DMS153 treated with DMSO at 0.1 percent for 48 hours (cell line): ENCODE measurements at regions not wholly inside any gene's neighbourhood (a gene's known extent, or its start where the extent isn't known, plus 50 kb on each side); places are given as distances from the start of the nearest gene placed in this dataset.

Experiments used
- DNase-seq: peaks from one replicate; lab custom pipeline; 2025; ENCODE audit not compliant: unreplicated experiment; lab: John Stamatoyannopoulos, UW

GRCh38 chr13:70908795-70909194 is 800.5 kb upstream of the KLHL1 start:
- DNase-seq = no peak

- DNase-seq = no peak
These were observed 796.8 kb upstream of the KLHL1 start for GRCh38 chr13:70905035-70905434.

- no peak for DNase-seq
These were observed 787.9 kb upstream of the KLHL1 start for GRCh38 chr13:70896136-70896535.

- no peak for DNase-seq
These were observed 787.3 kb upstream of the KLHL1 start for GRCh38 chr13:70895599-70895998.

- no peak for DNase-seq
These were observed 786.0 kb upstream of the KLHL1 start for GRCh38 chr13:70894258-70894657.

GRCh38 chr13:70893832-70894231 is 785.6 kb upstream of the KLHL1 start:
- DNase-seq = no peak

- no peak for DNase-seq
These were observed 782.0 kb upstream of the KLHL1 start for GRCh38 chr13:70890289-70890688.

GRCh38 chr13:70889163-70889562 is 780.9 kb upstream of the KLHL1 start:
- DNase-seq = no peak

- no peak for DNase-seq
These were observed 775.9 kb upstream of the KLHL1 start for GRCh38 chr13:70884196-70884595.

- DNase-seq = no peak
These were observed 766.4 kb upstream of the KLHL1 start for GRCh38 chr13:70874636-70875035.

- no peak for DNase-seq
These were observed 756.5 kb upstream of the KLHL1 start for GRCh38 chr13:70864731-70865130.

- peak; percentile 85 for DNase-seq
These were observed 748.5 kb upstream of the KLHL1 start for GRCh38 chr13:70856711-70857110.

- DNase-seq = no peak
These were observed 747.8 kb upstream of the KLHL1 start for GRCh38 chr13:70856025-70856424.

GRCh38 chr13:70849222-70849621 is 741.0 kb upstream of the KLHL1 start:
- DNase-seq = no peak

GRCh38 chr13:70844391-70845108 is 736.3 kb upstream of the KLHL1 start:
- no peak for DNase-seq

- DNase-seq = no peak
These were observed 733.9 kb upstream of the KLHL1 start for GRCh38 chr13:70842062-70842644.

GRCh38 chr13:70841240-70842061 is 733.2 kb upstream of the KLHL1 start:
- DNase-seq = no peak

GRCh38 chr13:70835371-70835770 is 727.1 kb upstream of the KLHL1 start:
- no peak for DNase-seq

- DNase-seq = no peak
These were observed 721.5 kb upstream of the KLHL1 start for GRCh38 chr13:70829748-70830147.

- no peak for DNase-seq
These were observed 709.3 kb upstream of the KLHL1 start for GRCh38 chr13:70817576-70817975.

- no peak for DNase-seq
These were observed 708.6 kb upstream of the KLHL1 start for GRCh38 chr13:70816853-70817252.

- no peak for DNase-seq
These were observed 706.4 kb upstream of the KLHL1 start for GRCh38 chr13:70814684-70815083.
